Hematopoietic multipotent progenitor cell treated with erythropoietin and hydrocortisone succinate and interleukin-3 and kit ligand, for 8 days (in vitro differentiated cells): ENCODE measurements at regions not wholly inside any gene's neighbourhood (a gene's known extent, or its start where the extent isn't known, plus 50 kb on each side); places are given as distances from the start of the nearest gene placed in this dataset.
"Not testable (repeated sequence)": the region's sequence is repeated elsewhere in the genome, so short reads cannot be mapped to it uniquely, and the experiment has no call there.

Experiments used
- DNase-seq: peaks from one replicate; pipeline ENCODE4 v3.0.0-alpha.2; 2015

- no peak for DNase-seq
Observed at GRCh38 chr7:17558558-17559332, 260.3 kb downstream of the AHR start.

- no peak for DNase-seq
Observed at GRCh38 chr7:17559388-17559787, 260.9 kb downstream of the AHR start.

- DNase-seq = no peak
Observed at GRCh38 chr7:17560516-17560915, 262.1 kb downstream of the AHR start.

GRCh38 chr7:17560966-17561365, 262.5 kb downstream of the AHR start:
- no peak for DNase-seq

GRCh38 chr7:17564678-17565212, 266.3 kb downstream of the AHR start:
- no peak for DNase-seq

- no peak for DNase-seq
Observed at GRCh38 chr7:17580141-17580540, 281.7 kb downstream of the AHR start.

GRCh38 chr7:17580856-17581255, 282.4 kb downstream of the AHR start:
- no peak for DNase-seq

GRCh38 chr7:17581301-17581700, 282.8 kb downstream of the AHR start:
- DNase-seq = no peak

- not testable (repeated sequence) for DNase-seq
Observed at GRCh38 chr7:17582696-17583095, 284.2 kb downstream of the AHR start.

GRCh38 chr7:17583786-17584185, 285.3 kb downstream of the AHR start:
- no peak for DNase-seq

GRCh38 chr7:17584822-17585221, 286.4 kb downstream of the AHR start:
- DNase-seq = no peak

- no peak for DNase-seq
Observed at GRCh38 chr7:17586711-17587110, 288.3 kb downstream of the AHR start.

- no peak for DNase-seq
Observed at GRCh38 chr7:17588730-17589129, 290.3 kb downstream of the AHR start.

GRCh38 chr7:17589671-17590070, 291.2 kb downstream of the AHR start:
- DNase-seq = no peak

GRCh38 chr7:17590221-17590620, 291.8 kb downstream of the AHR start:
- no peak for DNase-seq

GRCh38 chr7:17593819-17594419, 295.5 kb downstream of the AHR start:
- no peak for DNase-seq

GRCh38 chr7:17595546-17595945, 297.1 kb downstream of the AHR start:
- no peak for DNase-seq

GRCh38 chr7:17598305-17598704, 299.9 kb downstream of the AHR start:
- no peak for DNase-seq

- DNase-seq = no peak
Observed at GRCh38 chr7:17598846-17599245, 300.4 kb downstream of the AHR start.

GRCh38 chr7:17599733-17600339, 301.4 kb downstream of the AHR start:
- no peak for DNase-seq

GRCh38 chr7:17600340-17600752, 301.9 kb downstream of the AHR start:
- DNase-seq = no peak

- DNase-seq = no peak
Observed at GRCh38 chr7:17601921-17602320, 303.5 kb downstream of the AHR start.

- no peak for DNase-seq
Observed at GRCh38 chr7:17608114-17608833, 309.8 kb downstream of the AHR start.
